Panc1 (cell line): ENCODE measurements at regions not wholly inside any gene's neighbourhood (a gene's known extent, or its start where the extent isn't known, plus 50 kb on each side); places are given as distances from the start of the nearest gene placed in this dataset.

Experiments
- ATAC-seq: fragments of 200-7000 bp; cut with Tn5 transposase; 2 replicates; pipeline ENCODE4 v1.9.1; 2020; ENCODE audit warnings: mild to moderate bottlenecking, moderate library complexity
- BruUV-seq: library from RNA; stranded (reverse); fragments of 400-500 nt; replicated peaks from 2 replicates; lab custom pipeline; 2021; lab: Mats Ljungman, UMichigan
- CTCF ChIA-PET: fragments of 300-600 bp; sonication (Branson Sonifier 250); formaldehyde crosslinking; loops from one replicate; lab custom pipeline; 2022; ENCODE audit warnings: antibody characterized with exemption; lab: Charles Lee
- POLR2A ChIA-PET: fragments of 300-600 bp; sonication (Branson Sonifier 250); formaldehyde crosslinking; loops from one replicate; lab custom pipeline; 2022; ENCODE audit warnings: antibody characterized with exemption; lab: Charles Lee
- DNase-seq: peaks from one replicate; pipeline ENCODE4 v3.0.0-alpha.2; 2010; ENCODE audit warnings: low read depth, low spot score
- H3K27ac ChIP-seq: 2 replicates; pipeline ENCODE4 v1.5.1; 2011; ENCODE audit warnings: mild to moderate bottlenecking, low read length, inconsistent platforms
- H3K27me3 ChIP-seq: fragments of 200-500 bp; sonication (Bioruptor generic); 2 replicates; pipeline ENCODE4 v1.6.0; 2014; ENCODE audit warnings: low read length, inconsistent platforms; ENCODE audit not compliant: control insufficient read depth, insufficient read depth
- H3K36me3 ChIP-seq: fragments of 200-500 bp; sonication (Bioruptor generic); 2 replicates; pipeline ENCODE4 v1.5.1; 2014; ENCODE audit warnings: inconsistent platforms, mild to moderate bottlenecking, low read length, moderate library complexity; ENCODE audit not compliant: control insufficient read depth, insufficient read depth
- H3K4me1 ChIP-seq: 2 replicates; pipeline ENCODE4 v1.5.1; 2011; ENCODE audit warnings: inconsistent platforms, mild to moderate bottlenecking, low read length, moderate library complexity; ENCODE audit not compliant: control insufficient read depth, insufficient read depth
- H3K4me3 ChIP-seq, 2 experiments: 2 replicates each; pipeline ENCODE4 v1.5.1; 2011 to 2012; ENCODE audit warnings: low read depth in 2 of 2, low read length in 2 of 2, mild to moderate bottlenecking in 2 of 2, inconsistent platforms in 1 of 2, moderate library complexity in 1 of 2
- H3K9me3 ChIP-seq: fragments of 200-500 bp; sonication (Bioruptor generic); 2 replicates; pipeline ENCODE4 v1.5.1; 2014; ENCODE audit warnings: low read depth, mild to moderate bottlenecking, inconsistent platforms, low read length, moderate library complexity; ENCODE audit not compliant: control insufficient read depth, insufficient read depth
- CTCF ChIP-seq: fragments of 450-650 bp; IDR thresholded peaks from 2 replicates; pipeline ENCODE4 v1.5.1; 2017; ENCODE audit warnings: mild to moderate bottlenecking
- POLR2AphosphoS5 ChIP-seq: IDR thresholded peaks from 2 replicates; pipeline ENCODE4 v1.6.1; 2012; ENCODE audit warnings: mild to moderate bottlenecking, low read depth, low read length, moderate library complexity
- REST ChIP-seq, 2 experiments: IDR thresholded peaks; 2 replicates each; pipeline ENCODE4 v1.6.1; 2011 to 2012; ENCODE audit warnings: low read depth in 2 of 2, control low read depth in 1 of 2, low read length in 1 of 2, mild to moderate bottlenecking in 1 of 2, moderate library complexity in 1 of 2; ENCODE audit not compliant: insufficient read depth in 1 of 2
- SIN3A ChIP-seq: IDR thresholded peaks from 2 replicates; pipeline ENCODE4 v1.6.1; 2012; ENCODE audit warnings: low read depth, mild to moderate bottlenecking, low read length, moderate library complexity, borderline replicate concordance; ENCODE audit not compliant: insufficient read depth
- TCF7L2 ChIP-seq: IDR thresholded peaks from 2 replicates; pipeline ENCODE4 v1.6.1; 2011; ENCODE audit warnings: mild to moderate bottlenecking, low read depth, low read length, inconsistent platforms
- in situ Hi-C: cut with HindIII; loops from 2 replicates; pipeline ENCODE4 v1.10.0; 2016; ENCODE audit warnings: low sequenced_read_pairs, low pct_unique_long_range_greater_than_20kb
- intact Hi-C: fragments of 100-400 bp; cut with micrococcal nuclease; formaldehyde crosslinking; loops from one replicate; pipeline ENCODE4 v1.10.0; 2022; ENCODE audit not compliant: unreplicated experiment

DNA sequence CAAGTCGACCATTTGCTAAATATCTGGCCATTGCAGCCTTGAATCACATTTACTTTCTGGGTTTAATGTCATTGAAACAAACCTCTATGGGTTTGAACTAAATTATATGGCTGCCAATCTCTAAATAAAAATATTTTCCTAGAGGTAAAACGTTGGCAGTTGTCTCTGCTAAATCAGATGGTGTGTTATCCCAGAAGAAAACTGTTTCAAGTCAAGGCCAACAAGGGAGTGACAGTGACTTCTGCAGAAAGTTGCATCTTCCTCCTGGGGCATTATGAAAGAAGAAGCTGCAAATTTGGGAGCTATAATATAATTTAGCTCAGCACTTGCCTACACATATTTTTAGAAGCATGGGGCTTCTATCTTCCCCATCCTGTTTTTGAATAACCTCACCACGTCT lies 116.2 kb downstream of the TTC8 start:
- H3K9me3 ChIP-seq = no peaks in the 10 kb centered on the region
- POLR2A ChIA-PET = no interaction called here
- CTCF ChIA-PET = no interaction called here
- no peak for ATAC-seq
- H3K36me3 ChIP-seq = no peaks in the 10 kb centered on the region
- TF ChIP-seq REST (IDR thresholded peaks at IDR 0.05; ENCODE audit: insufficient read depth in 1 of 2, low read depth in 2 of 2, low read length in 1 of 2) (no peak), TCF7L2 (no peak), POLR2AphosphoS5 (no peak), SIN3A (no peak), CTCF (no peak)
- no peak for DNase-seq
- H3K27ac ChIP-seq = no peak overlapping the region
- in situ Hi-C loops = no loop called here
- no TSS peak for BruUV-seq
- intact Hi-C loops = no loop called here
- H3K4me1 ChIP-seq = no peaks in the 10 kb centered on the region
- H3K27me3 ChIP-seq = no peaks in the 10 kb centered on the region
- H3K4me3 ChIP-seq = no peak overlapping the region

GRCh38 chr14:88941414-88941813 lies 117.0 kb downstream of the TTC8 start:
- DNase-seq (no peak), ATAC-seq (no peak)
- in situ Hi-C loops (no loop called here), intact Hi-C loops (no loop called here)
- POLR2A ChIA-PET = no interaction called here
- CTCF ChIA-PET = no interaction called here
- TF ChIP-seq TCF7L2 = no peak
- TF ChIP-seq CTCF = no peak
- no peak for TF ChIP-seq SIN3A
- TF ChIP-seq POLR2AphosphoS5 = no peak
- no peak for TF ChIP-seq REST (IDR thresholded peaks at IDR 0.05; ENCODE audit: insufficient read depth in 1 of 2, low read depth in 2 of 2, low read length in 1 of 2)
- Histone ChIP-seq H3K27ac (no peak overlapping the region), H3K27me3 (no peaks in the 10 kb centered on the region), H3K9me3 (no peaks in the 10 kb centered on the region), H3K4me3 (no peak overlapping the region), H3K36me3 (no peaks in the 10 kb centered on the region), H3K4me1 (no peaks in the 10 kb centered on the region)
- BruUV-seq = no TSS peak
